OCI-LY7 (cell line): ENCODE measurements at regions not wholly inside any gene's neighbourhood (a gene's known extent, or its start where the extent isn't known, plus 50 kb on each side); places are given as distances from the start of the nearest gene placed in this dataset.

ENCODE experiments used
- EZH2phosphoT487 ChIP-seq: fragments of 200-600 bp; sonication (generic); IDR thresholded peaks from 2 replicates; pipeline ENCODE4 v1.6.1; 2018; ENCODE audit warnings: low read depth, borderline replicate concordance, mild to moderate bottlenecking, mixed run types, antibody characterized with exemption, low read length, moderate library complexity, mixed read lengths
- TF ChIP-seq, protein P1 (sequence below): fragments of 200-600 bp; sonication (generic); conservative IDR thresholded peaks from 2 replicates; pipeline ENCODE4 v1.5.1; 2014; ENCODE audit warnings: mild to moderate bottlenecking, antibody characterized with exemption, low read length, moderate library complexity, mixed read lengths

DNA sequence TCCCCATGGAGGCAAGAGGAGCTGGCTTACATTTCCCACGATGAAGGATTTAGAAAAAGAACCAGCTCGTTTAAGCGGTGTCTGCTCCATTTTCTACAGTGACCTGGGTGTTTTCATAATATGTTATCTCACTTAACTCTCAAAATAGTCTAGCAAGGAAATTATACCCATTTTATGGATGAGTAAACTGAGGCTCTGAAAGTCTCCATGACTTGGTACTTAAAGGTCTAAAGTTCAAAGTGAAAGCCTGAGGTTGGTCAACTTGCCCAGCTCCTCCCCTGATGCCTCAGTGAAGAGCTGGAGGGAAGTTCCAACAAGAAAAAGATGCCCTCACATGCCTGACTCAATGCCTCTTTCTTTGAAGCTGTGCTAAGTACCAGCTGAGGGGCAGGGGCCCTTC, 232.0 kb downstream of the CBLN1 start:
- TF ChIP-seq, protein P1, sequence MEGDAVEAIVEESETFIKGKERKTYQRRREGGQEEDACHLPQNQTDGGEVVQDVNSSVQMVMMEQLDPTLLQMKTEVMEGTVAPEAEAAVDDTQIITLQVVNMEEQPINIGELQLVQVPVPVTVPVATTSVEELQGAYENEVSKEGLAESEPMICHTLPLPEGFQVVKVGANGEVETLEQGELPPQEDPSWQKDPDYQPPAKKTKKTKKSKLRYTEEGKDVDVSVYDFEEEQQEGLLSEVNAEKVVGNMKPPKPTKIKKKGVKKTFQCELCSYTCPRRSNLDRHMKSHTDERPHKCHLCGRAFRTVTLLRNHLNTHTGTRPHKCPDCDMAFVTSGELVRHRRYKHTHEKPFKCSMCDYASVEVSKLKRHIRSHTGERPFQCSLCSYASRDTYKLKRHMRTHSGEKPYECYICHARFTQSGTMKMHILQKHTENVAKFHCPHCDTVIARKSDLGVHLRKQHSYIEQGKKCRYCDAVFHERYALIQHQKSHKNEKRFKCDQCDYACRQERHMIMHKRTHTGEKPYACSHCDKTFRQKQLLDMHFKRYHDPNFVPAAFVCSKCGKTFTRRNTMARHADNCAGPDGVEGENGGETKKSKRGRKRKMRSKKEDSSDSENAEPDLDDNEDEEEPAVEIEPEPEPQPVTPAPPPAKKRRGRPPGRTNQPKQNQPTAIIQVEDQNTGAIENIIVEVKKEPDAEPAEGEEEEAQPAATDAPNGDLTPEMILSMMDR, result no peak
- TF ChIP-seq EZH2phosphoT487, result no peak
